ENCODE measurements at regions not wholly inside any gene's neighbourhood (a gene's known extent, or its start where the extent isn't known, plus 50 kb on each side); places are given as distances from the start of the nearest gene placed in this dataset.

GRCh38 chr15:69505956-69506556, 53.4 kb downstream of the RPLP1 start:
- Histone ChIP-seq H3K4me2 (ENCODE audit: low read length) (no peak overlapping the region), H3K9me2 (ENCODE audit: low read depth, low read length) (no peaks in the 10 kb centered on the region), H2AFZ (ENCODE audit: low read length) (no peak overlapping the region), H3K9me3 (ENCODE audit: low read length) (no peaks in the 10 kb centered on the region), H3K27ac (ENCODE audit: low read depth, low read length, poor library complexity, severe bottlenecking) (no peak overlapping the region), H3K4me1 (ENCODE audit: insufficient read depth, low read length, severe bottlenecking) (no peaks in the 10 kb centered on the region), H3K27me3 (ENCODE audit: insufficient read depth, low read length) (peaks cover 5% of the 10 kb centered on the region; the same call in 1 of the 2 replicates), H3K4me3 (ENCODE audit: low read depth, low read length, poor library complexity, severe bottlenecking) (no peak overlapping the region), H3K9ac (ENCODE audit: low read length) (no peak overlapping the region), H3K79me2 (ENCODE audit: insufficient read depth, low read length) (no peaks in the 10 kb centered on the region), H3F3A (ENCODE audit: insufficient read depth, low read length) (no peaks in the 10 kb centered on the region), H3K36me3 (ENCODE audit: insufficient read depth, low read length) (no peaks in the 10 kb centered on the region), H4K20me1 (ENCODE audit: insufficient read depth, low read length) (no peaks in the 10 kb centered on the region)
- no peak for TF ChIP-seq EZH2 (IDR thresholded peaks at IDR 0.05; ENCODE audit: borderline replicate concordance, low read length)
- TF ChIP-seq, protein P1, sequence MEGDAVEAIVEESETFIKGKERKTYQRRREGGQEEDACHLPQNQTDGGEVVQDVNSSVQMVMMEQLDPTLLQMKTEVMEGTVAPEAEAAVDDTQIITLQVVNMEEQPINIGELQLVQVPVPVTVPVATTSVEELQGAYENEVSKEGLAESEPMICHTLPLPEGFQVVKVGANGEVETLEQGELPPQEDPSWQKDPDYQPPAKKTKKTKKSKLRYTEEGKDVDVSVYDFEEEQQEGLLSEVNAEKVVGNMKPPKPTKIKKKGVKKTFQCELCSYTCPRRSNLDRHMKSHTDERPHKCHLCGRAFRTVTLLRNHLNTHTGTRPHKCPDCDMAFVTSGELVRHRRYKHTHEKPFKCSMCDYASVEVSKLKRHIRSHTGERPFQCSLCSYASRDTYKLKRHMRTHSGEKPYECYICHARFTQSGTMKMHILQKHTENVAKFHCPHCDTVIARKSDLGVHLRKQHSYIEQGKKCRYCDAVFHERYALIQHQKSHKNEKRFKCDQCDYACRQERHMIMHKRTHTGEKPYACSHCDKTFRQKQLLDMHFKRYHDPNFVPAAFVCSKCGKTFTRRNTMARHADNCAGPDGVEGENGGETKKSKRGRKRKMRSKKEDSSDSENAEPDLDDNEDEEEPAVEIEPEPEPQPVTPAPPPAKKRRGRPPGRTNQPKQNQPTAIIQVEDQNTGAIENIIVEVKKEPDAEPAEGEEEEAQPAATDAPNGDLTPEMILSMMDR (IDR thresholded peaks at IDR 0.05; ENCODE audit: low read length): no peak

- TF ChIP-seq, protein P1 (IDR thresholded peaks at IDR 0.05; ENCODE audit: low read length): no peak
- TF ChIP-seq EZH2 (IDR thresholded peaks at IDR 0.05; ENCODE audit: borderline replicate concordance, low read length): no peak
- Histone ChIP-seq H3K27me3 (ENCODE audit: insufficient read depth, low read length) (peaks cover 8% of the 10 kb centered on the region; the same call in 1 of the 2 replicates), H3K9me3 (ENCODE audit: low read length) (no peaks in the 10 kb centered on the region), H4K20me1 (ENCODE audit: insufficient read depth, low read length) (no peaks in the 10 kb centered on the region), H2AFZ (ENCODE audit: low read length) (no peak overlapping the region), H3K4me2 (ENCODE audit: low read length) (no peak overlapping the region), H3K79me2 (ENCODE audit: insufficient read depth, low read length) (no peaks in the 10 kb centered on the region), H3K36me3 (ENCODE audit: insufficient read depth, low read length) (no peaks in the 10 kb centered on the region), H3K27ac (ENCODE audit: low read depth, low read length, poor library complexity, severe bottlenecking) (no peak overlapping the region), H3K4me1 (ENCODE audit: insufficient read depth, low read length, severe bottlenecking) (no peaks in the 10 kb centered on the region), H3K9ac (ENCODE audit: low read length) (no peak overlapping the region), H3K4me3 (ENCODE audit: low read depth, low read length, poor library complexity, severe bottlenecking) (no peak overlapping the region), H3F3A (ENCODE audit: insufficient read depth, low read length) (no peaks in the 10 kb centered on the region), H3K9me2 (ENCODE audit: low read depth, low read length) (no peaks in the 10 kb centered on the region)
These were observed 56.0 kb downstream of the RPLP1 start for GRCh38 chr15:69508659-69509058.

DNA sequence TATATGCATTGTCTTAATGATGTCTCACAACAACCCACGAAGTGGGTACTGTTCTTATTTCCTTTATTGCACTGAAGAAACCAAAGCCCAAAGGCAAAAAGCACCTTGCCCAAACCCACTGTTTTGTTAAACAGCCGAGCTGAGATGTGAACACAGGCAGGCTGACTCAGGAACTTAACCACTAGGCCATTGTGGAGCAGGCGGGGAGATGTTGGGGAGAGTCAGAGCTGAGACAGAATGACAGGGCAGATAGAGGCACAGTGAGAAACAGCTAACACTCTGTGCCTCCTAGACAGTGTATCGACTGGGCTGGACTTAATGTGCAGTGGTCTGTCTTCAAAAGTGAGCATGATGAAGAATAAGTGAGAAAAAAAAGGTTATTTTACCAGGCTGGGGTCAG, 56.5 kb downstream of the RPLP1 start:
- Histone ChIP-seq H3K27me3 (ENCODE audit: insufficient read depth, low read length) (peaks cover 8% of the 10 kb centered on the region; the same call in 1 of the 2 replicates), H2AFZ (ENCODE audit: low read length) (no peak overlapping the region), H3K4me2 (ENCODE audit: low read length) (no peak overlapping the region), H3K4me3 (ENCODE audit: low read depth, low read length, poor library complexity, severe bottlenecking) (no peak overlapping the region), H3K4me1 (ENCODE audit: insufficient read depth, low read length, severe bottlenecking) (no peaks in the 10 kb centered on the region), H3K9ac (ENCODE audit: low read length) (no peak overlapping the region), H4K20me1 (ENCODE audit: insufficient read depth, low read length) (no peaks in the 10 kb centered on the region), H3K27ac (ENCODE audit: low read depth, low read length, poor library complexity, severe bottlenecking) (no peak overlapping the region), H3K9me3 (ENCODE audit: low read length) (no peaks in the 10 kb centered on the region), H3K36me3 (ENCODE audit: insufficient read depth, low read length) (no peaks in the 10 kb centered on the region), H3F3A (ENCODE audit: insufficient read depth, low read length) (no peaks in the 10 kb centered on the region), H3K9me2 (ENCODE audit: low read depth, low read length) (no peaks in the 10 kb centered on the region), H3K79me2 (ENCODE audit: insufficient read depth, low read length) (no peaks in the 10 kb centered on the region)
- no peak for TF ChIP-seq EZH2 (IDR thresholded peaks at IDR 0.05; ENCODE audit: borderline replicate concordance, low read length)
- TF ChIP-seq, protein P1 (IDR thresholded peaks at IDR 0.05; ENCODE audit: low read length): no peak
